ENCODE measurements at regions not wholly inside any gene's neighbourhood (a gene's known extent, or its start where the extent isn't known, plus 50 kb on each side); places are given as distances from the start of the nearest gene placed in this dataset.

DNA sequence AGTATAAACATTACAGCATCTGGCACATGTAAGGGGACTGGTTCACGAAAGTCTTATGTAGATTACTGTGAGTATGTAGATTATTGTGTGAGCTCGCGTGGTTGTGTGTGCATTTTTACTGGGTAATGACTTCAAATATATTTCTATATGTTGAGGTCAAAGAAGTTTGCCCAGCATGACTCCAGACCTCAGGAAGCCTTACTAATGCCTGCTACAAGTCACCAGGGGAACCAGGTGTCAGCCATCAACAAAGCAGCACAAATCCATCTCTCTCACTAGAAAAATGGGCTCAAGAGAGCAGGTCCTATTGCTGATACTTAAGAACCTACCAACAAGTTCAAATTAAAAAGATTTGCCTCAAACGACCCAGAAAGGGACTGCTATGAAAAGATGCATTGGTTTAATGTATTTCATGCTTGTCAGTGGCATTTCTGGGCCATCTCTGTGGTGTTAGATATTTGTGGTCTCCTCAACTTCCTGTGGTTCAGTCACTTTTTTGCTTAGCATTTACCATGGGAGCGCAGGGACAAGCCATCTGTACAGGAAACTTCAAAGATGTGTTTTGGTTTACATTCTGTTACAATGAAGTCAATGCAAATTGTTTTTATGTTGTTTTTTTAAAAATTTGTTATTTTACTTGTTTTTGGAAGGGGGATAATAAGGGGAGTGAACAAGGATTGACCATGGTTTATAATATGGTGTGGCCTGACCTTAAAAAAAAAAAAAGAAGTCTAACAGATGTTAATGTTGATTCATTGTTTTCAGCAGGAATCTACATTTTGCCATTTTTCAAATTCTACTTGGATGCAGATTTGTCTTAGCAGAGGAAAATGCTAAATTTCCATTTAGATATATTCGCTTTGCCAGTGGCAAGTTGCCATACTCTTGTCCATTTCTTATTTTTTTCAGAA is 172.1 kb upstream of the ADAMTS9 start:
- peak; percentile 65 for DNase-seq
- in situ Hi-C loops (cut with HindIII; ENCODE audit: low pct_ligation_motif_present, low sequenced_read_pairs), result no loop called here
- H3K27me3 ChIP-seq (replicated peaks), result no peaks in the 10 kb centered on the region
- H3K4me3 ChIP-seq (ENCODE audit: low read depth, low read length), result no peak overlapping the region
- no peak overlapping the region for H3K27ac ChIP-seq
- no peaks in the 10 kb centered on the region for H3K36me3 ChIP-seq (replicated peaks)
- TF ChIP-seq, protein P1, sequence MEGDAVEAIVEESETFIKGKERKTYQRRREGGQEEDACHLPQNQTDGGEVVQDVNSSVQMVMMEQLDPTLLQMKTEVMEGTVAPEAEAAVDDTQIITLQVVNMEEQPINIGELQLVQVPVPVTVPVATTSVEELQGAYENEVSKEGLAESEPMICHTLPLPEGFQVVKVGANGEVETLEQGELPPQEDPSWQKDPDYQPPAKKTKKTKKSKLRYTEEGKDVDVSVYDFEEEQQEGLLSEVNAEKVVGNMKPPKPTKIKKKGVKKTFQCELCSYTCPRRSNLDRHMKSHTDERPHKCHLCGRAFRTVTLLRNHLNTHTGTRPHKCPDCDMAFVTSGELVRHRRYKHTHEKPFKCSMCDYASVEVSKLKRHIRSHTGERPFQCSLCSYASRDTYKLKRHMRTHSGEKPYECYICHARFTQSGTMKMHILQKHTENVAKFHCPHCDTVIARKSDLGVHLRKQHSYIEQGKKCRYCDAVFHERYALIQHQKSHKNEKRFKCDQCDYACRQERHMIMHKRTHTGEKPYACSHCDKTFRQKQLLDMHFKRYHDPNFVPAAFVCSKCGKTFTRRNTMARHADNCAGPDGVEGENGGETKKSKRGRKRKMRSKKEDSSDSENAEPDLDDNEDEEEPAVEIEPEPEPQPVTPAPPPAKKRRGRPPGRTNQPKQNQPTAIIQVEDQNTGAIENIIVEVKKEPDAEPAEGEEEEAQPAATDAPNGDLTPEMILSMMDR (IDR thresholded peaks at IDR 0.05; ENCODE audit: low read depth, low read length, missing control alignments), result no peak

DNA sequence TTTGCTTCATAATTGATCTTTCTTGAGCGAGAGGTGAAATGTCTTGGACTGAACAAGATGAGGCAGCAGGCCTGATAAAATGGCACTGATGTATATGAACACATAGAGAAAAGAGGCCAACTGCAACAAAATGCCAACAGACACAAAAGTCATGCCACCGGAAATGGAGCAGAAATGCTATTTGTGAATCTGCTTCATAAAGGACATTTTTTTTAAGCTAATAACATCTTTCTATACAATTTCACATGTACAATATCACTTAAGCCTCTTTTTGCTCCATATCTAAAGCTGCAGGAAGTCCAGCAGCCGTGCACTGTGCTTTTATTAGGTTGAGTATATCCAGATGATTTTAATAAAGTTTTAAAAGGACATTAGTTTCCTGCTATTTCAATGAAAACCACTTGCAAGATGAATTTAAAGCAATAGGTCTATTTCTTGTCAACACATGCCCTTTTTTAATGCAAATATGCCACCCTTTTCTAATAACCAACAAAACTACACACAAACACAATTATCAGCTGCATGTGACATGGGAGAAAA is 169.2 kb upstream of the ADAMTS9 start:
- TF ChIP-seq, protein P1 (IDR thresholded peaks at IDR 0.05; ENCODE audit: low read depth, low read length, missing control alignments), result no peak
- H3K27me3 ChIP-seq (replicated peaks), result no peaks in the 10 kb centered on the region
- H3K27ac ChIP-seq, result no peak overlapping the region
- in situ Hi-C loops (cut with HindIII; ENCODE audit: low pct_ligation_motif_present, low sequenced_read_pairs), result no loop called here
- DNase-seq, result no peak
- no peaks in the 10 kb centered on the region for H3K36me3 ChIP-seq (replicated peaks)
- H3K4me3 ChIP-seq (ENCODE audit: low read depth, low read length), result no peak overlapping the region

DNA sequence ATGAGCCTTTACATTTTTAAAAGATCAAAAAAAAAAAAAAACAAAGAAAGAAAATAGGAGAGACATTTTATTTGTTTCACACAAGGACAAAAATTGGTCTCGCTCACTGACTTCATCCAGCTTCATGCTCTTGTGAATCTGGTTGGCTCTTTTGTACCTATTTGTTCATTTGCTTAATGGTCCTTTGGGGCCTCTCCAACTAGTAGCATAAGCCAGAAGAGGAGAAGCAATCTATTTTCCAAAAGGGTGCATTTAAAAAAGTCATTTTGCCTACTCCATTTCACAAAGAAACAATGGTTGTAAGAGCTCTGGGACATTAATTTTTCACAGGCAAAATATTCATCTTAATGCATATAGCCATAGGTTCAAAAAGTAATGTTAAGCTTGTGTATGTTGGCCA is 168.3 kb upstream of the ADAMTS9 start:
- DNase-seq, result no peak
- no peak overlapping the region for H3K27ac ChIP-seq
- no peaks in the 10 kb centered on the region for H3K36me3 ChIP-seq (replicated peaks)
- no peak overlapping the region for H3K4me3 ChIP-seq (ENCODE audit: low read depth, low read length)
- H3K27me3 ChIP-seq (replicated peaks), result no peaks in the 10 kb centered on the region
- TF ChIP-seq, protein P1 (IDR thresholded peaks at IDR 0.05; ENCODE audit: low read depth, low read length, missing control alignments), result no peak
- in situ Hi-C loops (cut with HindIII; ENCODE audit: low pct_ligation_motif_present, low sequenced_read_pairs), result no loop called here

DNA sequence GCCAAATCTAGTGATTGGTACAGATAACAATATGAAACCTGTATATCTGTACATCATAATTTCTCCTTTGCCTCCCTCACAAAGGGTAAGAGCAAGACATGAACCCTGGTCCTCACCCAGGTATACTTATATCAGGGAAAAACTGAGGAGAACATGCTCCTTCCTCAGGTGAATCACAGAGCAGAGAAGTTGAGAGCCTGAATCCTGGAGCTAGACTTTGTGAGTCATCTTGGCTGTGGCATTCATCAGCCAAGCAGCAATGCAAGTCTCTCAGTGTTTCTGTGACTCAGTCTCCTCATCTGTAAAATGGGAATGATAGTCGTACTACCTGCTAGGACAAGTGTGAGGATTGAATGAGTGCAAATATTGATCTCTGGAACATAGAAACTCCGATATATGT is 165.7 kb upstream of the ADAMTS9 start:
- TF ChIP-seq, protein P1 (IDR thresholded peaks at IDR 0.05; ENCODE audit: low read depth, low read length, missing control alignments), result no peak
- no peak overlapping the region for H3K4me3 ChIP-seq (ENCODE audit: low read depth, low read length)
- no peak overlapping the region for H3K27ac ChIP-seq
- H3K36me3 ChIP-seq (replicated peaks), result no peaks in the 10 kb centered on the region
- no peaks in the 10 kb centered on the region for H3K27me3 ChIP-seq (replicated peaks)
- in situ Hi-C loops (cut with HindIII; ENCODE audit: low pct_ligation_motif_present, low sequenced_read_pairs), result no loop called here
- no peak for DNase-seq

DNA sequence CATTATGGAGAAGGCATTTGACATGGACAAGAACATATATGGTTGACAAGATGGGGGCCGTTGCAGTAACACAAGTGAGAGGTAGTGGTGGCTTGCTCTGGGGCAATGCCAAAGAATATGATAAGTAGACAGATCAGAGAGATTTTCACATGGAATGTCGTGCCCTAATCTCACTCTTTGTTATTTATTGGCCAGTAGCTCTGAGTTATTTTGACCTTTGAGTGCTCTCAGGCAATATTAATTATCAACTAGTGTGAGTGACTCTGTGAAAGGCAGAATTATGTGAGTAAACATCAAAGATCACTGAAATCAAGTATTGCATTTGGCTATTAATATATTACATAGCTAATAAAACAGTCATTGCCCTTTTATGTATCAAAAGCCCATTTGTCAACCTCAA is 164.9 kb upstream of the ADAMTS9 start:
- no peak for DNase-seq
- Histone ChIP-seq H3K27ac (no peak overlapping the region), H3K27me3 (replicated peaks) (no peaks in the 10 kb centered on the region), H3K4me3 (ENCODE audit: low read depth, low read length) (no peak overlapping the region), H3K36me3 (replicated peaks) (no peaks in the 10 kb centered on the region)
- in situ Hi-C loops (cut with HindIII; ENCODE audit: low pct_ligation_motif_present, low sequenced_read_pairs), result no loop called here
- TF ChIP-seq, protein P1 (IDR thresholded peaks at IDR 0.05; ENCODE audit: low read depth, low read length, missing control alignments), result no peak

Measured in brain microvascular endothelial cell (primary cell).